Common myeloid progenitor, CD34-positive (primary cell): ENCODE measurements at regions not wholly inside any gene's neighbourhood (a gene's known extent, or its start where the extent isn't known, plus 50 kb on each side); places are given as distances from the start of the nearest gene placed in this dataset.

Experiments used
- CTCF ChIA-PET: fragments of 350-600 bp; sonication (Branson Sonifier 250); formaldehyde crosslinking; loops from one replicate; lab custom pipeline; 2021; ENCODE audit warnings: antibody characterized with exemption; lab: Charles Lee
- POLR2A ChIA-PET: fragments of 350-600 bp; sonication (Branson Sonifier 250); formaldehyde crosslinking; loops from one replicate; lab custom pipeline; 2021; ENCODE audit warnings: antibody characterized with exemption; lab: Charles Lee
- DNase-seq, 3 donors: peaks; one replicate each; pipeline versions ENCODE4 v3.0.0 to v3.0.0-alpha.2; 2013
- H3K27ac ChIP-seq, 2 experiments: 1 replicate in 1 of 2; 2 replicates in 1 of 2; pipeline ENCODE4 v1.7.0; 2013; ENCODE audit warnings: inconsistent platforms in 2 of 2, low read length in 2 of 2, mild to moderate bottlenecking in 2 of 2, low read depth in 1 of 2, moderate library complexity in 1 of 2; ENCODE audit not compliant: severe bottlenecking in 2 of 2, insufficient read depth in 1 of 2, poor library complexity in 1 of 2
- H3K27me3 ChIP-seq, 5 experiments: replicated peaks in 2 of 5; 1 replicate in 3 of 5; 2 replicates in 2 of 5; pipeline versions ENCODE4 v1.6.1 to v1.7.0; 2013; ENCODE audit warnings: low read length in 4 of 5, mild to moderate bottlenecking in 2 of 5, moderate library complexity in 2 of 5, inconsistent platforms in 1 of 5; ENCODE audit not compliant: insufficient read depth in 5 of 5, control insufficient read depth in 4 of 5
- H3K36me3 ChIP-seq, 4 experiments: 1 replicate in 2 of 4; 2 replicates in 2 of 4; pipeline versions ENCODE4 v1.6.1 to v1.7.0; 2013; ENCODE audit warnings: low read length in 3 of 4, control low read depth in 1 of 4, mild to moderate bottlenecking in 1 of 4; ENCODE audit not compliant: control insufficient read depth in 4 of 4, insufficient read depth in 4 of 4
- H3K4me1 ChIP-seq, 4 experiments: 1 replicate in 3 of 4; 2 replicates in 1 of 4; pipeline versions ENCODE4 v1.6.1 to v1.7.1; 2013; ENCODE audit warnings: low read length in 3 of 4, mild to moderate bottlenecking in 3 of 4, control low read depth in 1 of 4, inconsistent platforms in 1 of 4, moderate library complexity in 1 of 4; ENCODE audit not compliant: control insufficient read depth in 4 of 4, insufficient read depth in 4 of 4; ENCODE audit errors: control extremely low read depth in 1 of 4
- H3K4me3 ChIP-seq, 7 experiments: 1 replicate in 4 of 7; 2 replicates in 3 of 7; pipeline versions ENCODE4 v1.5.1 to v1.7.0; 2013; ENCODE audit warnings: mild to moderate bottlenecking in 7 of 7, low read length in 6 of 7, moderate library complexity in 6 of 7, inconsistent platforms in 2 of 7, low read depth in 2 of 7, control low read depth in 1 of 7; ENCODE audit not compliant: insufficient read depth in 4 of 7, control insufficient read depth in 1 of 7; ENCODE audit errors: extremely low read depth in 1 of 7
- H3K9me3 ChIP-seq, 5 experiments: 1 replicate in 4 of 5; 2 replicates in 1 of 5; pipeline versions ENCODE4 v1.6.1 to v1.7.1; 2013; ENCODE audit warnings: low read length in 4 of 5, mild to moderate bottlenecking in 2 of 5, inconsistent platforms in 1 of 5, low read depth in 1 of 5, moderate library complexity in 1 of 5; ENCODE audit not compliant: control insufficient read depth in 4 of 5, insufficient read depth in 2 of 5; ENCODE audit errors: control extremely low read depth in 1 of 5
- WGBS: methylation state at CpG from one replicate; pipeline ENCODE4 v1.1.5; 2013; ENCODE audit not compliant: insufficient coverage; 5-methylcytosine and 5-hydroxymethylcytosine counted together

DNA sequence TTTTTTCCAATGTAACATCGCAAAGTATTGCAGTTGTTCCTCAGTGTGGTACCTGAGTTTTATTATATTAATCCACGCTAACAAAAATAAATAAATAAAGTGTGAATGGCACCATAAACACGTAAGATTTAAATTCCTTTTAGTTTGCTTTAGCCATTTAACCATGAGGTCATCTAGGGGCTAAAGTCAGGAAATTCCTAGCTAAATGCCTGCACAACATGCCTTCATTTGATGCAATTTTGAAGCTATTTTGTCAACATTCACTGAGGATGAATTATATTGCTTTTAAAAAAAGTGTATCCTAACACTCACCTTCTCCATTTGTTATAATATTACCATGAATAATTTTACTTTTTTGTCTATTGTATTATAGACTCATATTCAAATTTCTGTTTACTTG is 714.4 kb downstream of the GATA3 start:
- WGBS: 100% methylated on average over 1 of the region's 3 CpGs
- CTCF ChIA-PET: no interaction called here
- Histone ChIP-seq H3K36me3 (no peaks in the 10 kb centered on the region), H3K4me1 (no peaks in the 10 kb centered on the region), H3K9me3 (no peaks in the 10 kb centered on the region), H3K4me3 (no peak overlapping the region), H3K27me3 (no peaks in the 10 kb centered on the region), H3K27ac (no peak overlapping the region)
- POLR2A ChIA-PET: no interaction called here
- DNase-seq: no peak

GRCh38 chr10:8776926-8777622 is 722.6 kb downstream of the GATA3 start:
- CTCF ChIA-PET: no interaction called here

GRCh38 chr10:8778713-8779112 is 724.2 kb downstream of the GATA3 start:
- ChIA-PET CTCF (no interaction called here), POLR2A (no interaction called here)
- Histone ChIP-seq H3K9me3 (no peaks in the 10 kb centered on the region), H3K4me1 (peaks cover 0 to 12% (median 6%) of the 10 kb centered on the region in 4 experiments), H3K36me3 (no peaks in the 10 kb centered on the region), H3K4me3 (no peak overlapping the region), H3K27ac (no peak overlapping the region), H3K27me3 (no peaks in the 10 kb centered on the region)
- no peak for DNase-seq
- 83% methylated on average over 3 of the region's 3 CpGs for WGBS

More at GRCh38 chr10:8776926-8777622, 722.6 kb downstream of the GATA3 start:
- Histone ChIP-seq H3K4me3 (no peak overlapping the region), H3K9me3 (no peaks in the 10 kb centered on the region), H3K27ac (no peak overlapping the region), H3K4me1 (peaks cover 0 to 10% (median 6%) of the 10 kb centered on the region in 4 experiments), H3K36me3 (no peaks in the 10 kb centered on the region), H3K27me3 (no peaks in the 10 kb centered on the region)
- 0% methylated on average over 2 of the region's 3 CpGs for WGBS
- POLR2A ChIA-PET: no interaction called here
- DNase-seq: peak in 2 of 3 donors; percentile 42 to 59

DNA sequence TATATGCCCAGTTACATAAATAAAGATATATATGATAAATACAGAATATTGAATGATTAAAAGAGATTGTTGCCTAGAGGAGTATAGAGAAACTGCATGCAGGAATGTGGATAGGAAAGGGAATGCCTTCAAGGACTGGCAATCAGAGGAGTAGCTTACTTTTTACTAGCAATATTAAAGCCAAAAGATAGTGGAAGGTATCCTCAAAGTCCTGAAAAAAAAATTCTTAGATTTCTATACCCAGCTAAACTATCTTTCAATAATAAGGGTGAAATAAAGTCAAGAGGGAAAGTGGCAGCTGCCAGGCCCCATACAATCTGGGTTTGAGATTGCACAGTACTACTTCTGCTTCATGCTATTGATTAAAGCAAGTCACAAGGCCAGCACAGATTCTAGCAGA is 733.2 kb downstream of the GATA3 start:
- CTCF ChIA-PET: interaction anchor here (0.9 kb wide), 1 partner anchor 12 kb away, joined by 3 read pairs; no protein-coding TSS in a partner anchor
- H3K36me3 ChIP-seq: no peaks in the 10 kb centered on the region
- POLR2A ChIA-PET: no interaction called here

DNA sequence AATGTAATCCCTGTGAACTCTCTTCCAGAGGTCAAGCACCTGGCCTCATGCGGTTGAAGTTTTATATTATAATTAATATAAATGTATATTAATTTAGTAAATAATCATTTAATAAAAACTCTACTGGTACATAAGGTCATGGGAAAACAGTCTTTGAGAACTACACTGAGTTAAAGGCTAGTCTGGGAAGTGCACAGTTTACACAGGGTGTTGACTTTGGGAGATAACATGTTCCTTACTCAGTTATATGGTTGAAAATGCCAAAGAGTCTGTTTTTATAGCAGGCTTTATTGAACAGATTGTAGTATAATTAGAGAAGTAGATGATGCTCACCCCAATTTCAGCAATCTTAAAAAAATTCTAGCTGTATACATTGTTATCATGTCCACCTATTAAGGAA is 735.9 kb downstream of the GATA3 start:
- Histone ChIP-seq H3K4me3 (no peak overlapping the region), H3K27me3 (no peaks in the 10 kb centered on the region), H3K4me1 (no peaks in the 10 kb centered on the region), H3K36me3 (no peaks in the 10 kb centered on the region), H3K27ac (no peak overlapping the region), H3K9me3 (peaks cover 0 to 17% (median 5%) of the 10 kb centered on the region in 5 experiments)
- WGBS: no CpG with 5 or more reads among the region's 1 CpG
- DNase-seq: no peak
- ChIA-PET POLR2A (no interaction called here), CTCF (no interaction called here)

More for the DNA sequence above, 733.2 kb downstream of the GATA3 start:
- Histone ChIP-seq H3K27ac (no peak overlapping the region), H3K4me1 (peaks cover 0 to 2% (median 0%) of the 10 kb centered on the region in 4 experiments), H3K27me3 (no peaks in the 10 kb centered on the region), H3K9me3 (peaks cover 0 to 17% (median 5%) of the 10 kb centered on the region in 5 experiments), H3K4me3 (no peak overlapping the region)
- no peak for DNase-seq

- no peak overlapping the region for H3K27ac ChIP-seq
- no peaks in the 10 kb centered on the region for H3K36me3 ChIP-seq
- ChIA-PET POLR2A (no interaction called here), CTCF (no interaction called here)
- H3K27me3 ChIP-seq: no peaks in the 10 kb centered on the region
- DNase-seq: no peak
- H3K4me1 ChIP-seq: no peaks in the 10 kb centered on the region
- H3K9me3 ChIP-seq: no peaks in the 10 kb centered on the region
- H3K4me3 ChIP-seq: no peak overlapping the region
- 100% methylated on average over 1 of the region's 2 CpGs for WGBS
These were observed 740.4 kb downstream of the GATA3 start for GRCh38 chr10:8794860-8795259.

DNA sequence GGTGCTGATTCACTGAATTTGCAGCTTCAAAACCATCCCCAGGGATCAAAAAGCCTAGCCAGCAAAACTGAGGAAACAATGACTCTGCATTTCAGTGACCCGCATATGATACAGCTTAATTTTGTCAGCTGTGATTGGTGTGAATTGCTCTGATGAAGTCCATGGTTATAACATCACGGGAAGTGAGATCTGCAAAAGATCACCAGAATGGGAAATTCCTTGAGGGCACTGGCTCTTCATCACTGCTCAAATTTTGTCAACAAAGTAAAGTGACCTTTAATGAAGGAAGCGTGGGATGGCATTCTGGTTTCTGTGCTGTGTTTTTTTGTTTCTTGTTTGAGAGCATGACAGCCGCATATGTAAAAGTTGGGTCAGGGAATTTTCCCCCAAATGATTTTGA is 745.9 kb downstream of the GATA3 start:
- DNase-seq: no peak
- H3K36me3 ChIP-seq: no peaks in the 10 kb centered on the region
- no peaks in the 10 kb centered on the region for H3K27me3 ChIP-seq
- H3K4me3 ChIP-seq: no peak overlapping the region
- no peak overlapping the region for H3K27ac ChIP-seq
- ChIA-PET CTCF (interaction anchor here (1.0 kb wide), 1 partner anchor 13 kb away, joined by 3 read pairs; no protein-coding TSS in a partner anchor), POLR2A (no interaction called here)
- no peaks in the 10 kb centered on the region for H3K9me3 ChIP-seq
- H3K4me1 ChIP-seq: no peaks in the 10 kb centered on the region
- 86% methylated on average over 4 of the region's 4 CpGs for WGBS
